IMR-90 (cell line): ENCODE measurements at regions not wholly inside any gene's neighbourhood (a gene's known extent, or its start where the extent isn't known, plus 50 kb on each side); places are given as distances from the start of the nearest gene placed in this dataset.
A peak's percentile ranks its signal among the peaks of the same experiment; 100 is the strongest.

ENCODE experiments used
- ATAC-seq: fragments of 200-7000 bp; cut with Tn5 transposase; 2 replicates; pipeline ENCODE4 v1.9.1; 2020; ENCODE audit warnings: low read depth, mild to moderate bottlenecking, moderate library complexity
- BruUV-seq: library from RNA; stranded (reverse); fragments of 400-500 nt; replicated peaks from 2 replicates; lab custom pipeline; 2021; lab: Mats Ljungman, UMichigan
- CTCF ChIA-PET: fragments of 300-600 bp; formaldehyde crosslinking; extraction: SDS; loops from one replicate; lab custom pipeline; 2021; ENCODE audit warnings: antibody characterized with exemption; lab: Yijun Ruan, JAX
- POLR2A ChIA-PET: fragments of 300-600 bp; sonication (Branson Sonifier 250); formaldehyde crosslinking; loops from one replicate; lab custom pipeline; 2022; ENCODE audit warnings: antibody characterized with exemption; ENCODE audit not compliant: unreplicated experiment; lab: Charles Lee
- DNase-seq: peaks from one replicate; pipeline ENCODE4 v3.0.0; 2013
- H2AFZ ChIP-seq: replicated peaks from 2 replicates; pipeline ENCODE3; 2013; ENCODE audit warnings: low read length, mild to moderate bottlenecking; ENCODE audit not compliant: poor library complexity
- H2AK5ac ChIP-seq: 2 replicates; pipeline ENCODE4 v1.6.1; 2013; ENCODE audit warnings: low read depth, low read length, inconsistent platforms
- H2AK9ac ChIP-seq: replicated peaks from 2 replicates; pipeline ENCODE3; 2013; ENCODE audit warnings: mild to moderate bottlenecking, low read depth, low read length, moderate library complexity; ENCODE audit not compliant: poor library complexity
- H2BK120ac ChIP-seq: 2 replicates; pipeline ENCODE4 v1.6.1; 2013; ENCODE audit warnings: low read depth, low read length, inconsistent platforms
- H2BK15ac ChIP-seq: 3 replicates; pipeline ENCODE4 v1.6.1; 2013; ENCODE audit warnings: low read depth, low read length, inconsistent platforms
- H2BK20ac ChIP-seq: 2 replicates; pipeline ENCODE4 v1.6.1; 2013; ENCODE audit warnings: low read depth, mild to moderate bottlenecking, inconsistent platforms, low read length, moderate library complexity
- H2BK5ac ChIP-seq: 2 replicates; pipeline ENCODE4 v1.6.1; 2013; ENCODE audit warnings: mild to moderate bottlenecking, low read depth, low read length, inconsistent platforms; ENCODE audit not compliant: poor library complexity, severe bottlenecking
- H3K14ac ChIP-seq: replicated peaks from 2 replicates; pipeline ENCODE4 v1.6.1; 2013; ENCODE audit warnings: low read depth, low read length, inconsistent platforms
- H3K18ac ChIP-seq: 2 replicates; pipeline ENCODE4 v1.6.1; 2013; ENCODE audit warnings: low read depth, low read length, control low read depth
- H3K23ac ChIP-seq: 2 replicates; pipeline ENCODE4 v1.6.1; 2013; ENCODE audit warnings: low read depth, low read length, inconsistent platforms
- H3K27ac ChIP-seq: 2 replicates; pipeline ENCODE4 v1.5.1; 2013; ENCODE audit warnings: mild to moderate bottlenecking, control low read depth, low read length; ENCODE audit not compliant: insufficient read depth
- H3K27me3 ChIP-seq: 2 replicates; pipeline ENCODE4 v1.6.1; 2013; ENCODE audit warnings: low read length; ENCODE audit not compliant: control insufficient read depth, insufficient read depth
- H3K36me3 ChIP-seq: 2 replicates; pipeline ENCODE4 v1.6.1; 2013; ENCODE audit warnings: low read length, mixed read lengths; ENCODE audit not compliant: control insufficient read depth, insufficient read depth
- H3K4ac ChIP-seq: 2 replicates; pipeline ENCODE4 v1.6.1; 2013; ENCODE audit warnings: low read depth, low read length, inconsistent platforms
- H3K4me1 ChIP-seq: 2 replicates; pipeline ENCODE4 v1.6.1; 2013; ENCODE audit warnings: low read length, mixed read lengths; ENCODE audit not compliant: control insufficient read depth, insufficient read depth
- H3K4me2 ChIP-seq: 2 replicates; pipeline ENCODE4 v1.6.1; 2013; ENCODE audit warnings: low read depth, mild to moderate bottlenecking, control low read depth, low read length, moderate library complexity
- H3K4me3 ChIP-seq: 2 replicates; pipeline ENCODE4 v1.5.1; 2013; ENCODE audit warnings: low read depth, mild to moderate bottlenecking, control low read depth, low read length, moderate library complexity; ENCODE audit not compliant: insufficient read depth
- H3K56ac ChIP-seq: 2 replicates; pipeline ENCODE4 v1.6.1; 2013; ENCODE audit warnings: low read length, inconsistent platforms; ENCODE audit not compliant: insufficient read depth; ENCODE audit errors: extremely low read depth
- H3K79me1 ChIP-seq, 2 experiments: 2 replicates each; pipeline ENCODE4 v1.6.1; 2013; ENCODE audit warnings: low read length in 2 of 2, inconsistent platforms in 1 of 2, low read depth in 1 of 2
- H3K9ac ChIP-seq: 2 replicates; pipeline ENCODE4 v1.6.1; 2013; ENCODE audit warnings: low read depth, low read length, control low read depth
- H3K9me1 ChIP-seq: 2 replicates; pipeline ENCODE4 v1.6.1; 2013; ENCODE audit warnings: low read length, inconsistent platforms; ENCODE audit not compliant: insufficient read depth
- H3K9me3 ChIP-seq: 2 replicates; pipeline ENCODE4 v1.6.1; 2013; ENCODE audit warnings: low read length; ENCODE audit not compliant: control insufficient read depth, insufficient read depth
- H4K20me1 ChIP-seq: 2 replicates; pipeline ENCODE4 v1.6.1; 2013; ENCODE audit warnings: low read length, inconsistent platforms; ENCODE audit not compliant: insufficient read depth
- H4K5ac ChIP-seq: 2 replicates; pipeline ENCODE4 v1.6.1; 2013; ENCODE audit warnings: mild to moderate bottlenecking, low read depth, low read length, control low read depth
- H4K8ac ChIP-seq, 2 experiments: 2 replicates each; pipeline ENCODE4 v1.6.1; 2013; ENCODE audit warnings: low read depth in 2 of 2, low read length in 2 of 2, control low read depth in 1 of 2, inconsistent platforms in 1 of 2
- H4K91ac ChIP-seq: 2 replicates; pipeline ENCODE4 v1.6.1; 2013; ENCODE audit warnings: low read depth, low read length, inconsistent platforms; ENCODE audit not compliant: insufficient read depth
- BHLHE40 ChIP-seq: fragments of 150-350 bp; IDR thresholded peaks from 2 replicates; pipeline ENCODE4 v1.6.1; 2016; ENCODE audit warnings: mild to moderate bottlenecking, low read depth, low read length
- CHD1 ChIP-seq: IDR thresholded peaks from 2 replicates; pipeline ENCODE4 v1.6.1; 2012; ENCODE audit warnings: low read depth, low read length, improper control_type of control experiment
- FOS ChIP-seq: fragments of 150-350 bp; IDR thresholded peaks from 2 replicates; pipeline ENCODE4 v1.6.1; 2016; ENCODE audit warnings: low read depth, low read length
- RCOR1 ChIP-seq: IDR thresholded peaks from 2 replicates; pipeline ENCODE4 v1.6.1; 2012; ENCODE audit warnings: mild to moderate bottlenecking, low read length, improper control_type of control experiment; ENCODE audit not compliant: insufficient replicate concordance
- RFX5 ChIP-seq: IDR thresholded peaks from 2 replicates; pipeline ENCODE4 v1.8.0; 2012; ENCODE audit warnings: low read depth, mild to moderate bottlenecking, low read length, moderate library complexity
- WGBS, 2 experiments: methylation state at CpG; one replicate each; pipeline versions ENCODE4 v1.1.5 to v1.1.7; 2013; ENCODE audit warnings: missing lambda C conversion rate in 2 of 2; ENCODE audit not compliant: insufficient read length in 1 of 2; ENCODE audit errors: extremely low coverage in 2 of 2; 5-methylcytosine and 5-hydroxymethylcytosine counted together
- dilution Hi-C: fragments of 300-500 bp; cut with HindIII; formaldehyde crosslinking; loops from one replicate; pipeline ENCODE4 v1.14.3; 2018; ENCODE audit warnings: low sequenced_read_pairs; ENCODE audit not compliant: unreplicated experiment
- in situ Hi-C: fragments of 300-500 bp; cut with MboI; formaldehyde crosslinking; loops from 3 replicates; pipeline ENCODE4 v1.14.3; 2019; ENCODE audit warnings: low sequenced_read_pairs, inconsistent platforms, mixed read lengths
- intact Hi-C: fragments of 100-400 bp; cut with micrococcal nuclease; formaldehyde crosslinking; loops from 2 replicates; pipeline ENCODE4 v1.10.0; 2022

DNA sequence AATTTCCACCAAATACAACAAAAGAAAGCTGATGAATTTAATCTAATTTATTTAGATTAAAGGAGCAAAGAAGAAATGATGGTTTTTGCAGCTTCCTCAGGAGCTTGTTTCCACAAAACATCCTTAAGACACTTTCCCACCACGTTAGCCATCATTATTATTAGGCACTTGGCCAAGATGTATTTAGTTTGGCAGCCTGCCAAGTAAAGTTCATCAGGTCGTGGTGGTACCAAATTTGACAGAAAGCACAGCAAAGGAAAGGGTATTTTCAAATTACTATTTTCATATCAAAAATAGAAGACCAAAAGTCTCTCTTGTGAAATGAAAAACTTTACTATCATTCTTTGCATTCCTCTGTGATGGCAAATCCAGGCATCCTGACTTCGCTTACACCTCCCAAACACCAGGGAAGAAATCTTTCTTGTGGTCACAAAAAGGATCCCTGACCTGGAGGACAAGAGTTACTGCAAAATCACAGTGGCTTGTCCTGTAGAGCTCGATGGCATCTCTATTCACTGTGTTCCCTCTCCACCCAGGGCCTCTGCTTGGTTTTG lies 123.1 kb upstream of the INHBA start:
- no TSS peak for BruUV-seq
- no CpG with 5 or more reads among the region's 4 CpGs for WGBS, 2 experiments
- dilution Hi-C loops = no loop called here
- intact Hi-C loops = no loop called here
- DNase-seq = peak; percentile 28
- peak overlapping the region in 1 of 2 experiments; percentile 74; a peak in 1 of 4 replicates for H4K8ac ChIP-seq
- no peak overlapping the region for H3K56ac ChIP-seq
- peaks cover 8% of the 10 kb centered on the region for H3K9me1 ChIP-seq
- H4K5ac ChIP-seq = no peak overlapping the region
- peak; percentile 62 for ATAC-seq
- H3K23ac ChIP-seq = 0 out of 2 replicates have a peak overlapping the region, but pooled peaks have one; percentile 51
- H4K20me1 ChIP-seq = no peaks in the 10 kb centered on the region
- H3K27me3 ChIP-seq = no peaks in the 10 kb centered on the region
- H2AK9ac ChIP-seq = no peak overlapping the region
- H3K36me3 ChIP-seq = no peaks in the 10 kb centered on the region
- H3K4me1 ChIP-seq = peaks cover 13% of the 10 kb centered on the region
- peak overlapping the region; percentile 67 for H3K14ac ChIP-seq
- in situ Hi-C loops = no loop called here
- H3K4me2 ChIP-seq = no peak overlapping the region
- peak overlapping the region; percentile 64 for H4K91ac ChIP-seq
- peak overlapping the region; percentile 59 for H2AFZ ChIP-seq
- no peaks in the 10 kb centered on the region for H3K9me3 ChIP-seq
- H3K27ac ChIP-seq = no peak overlapping the region
- no peak for TF ChIP-seq RFX5
- no peak for TF ChIP-seq FOS
- no peak for TF ChIP-seq RCOR1
- no peak for TF ChIP-seq CHD1
- TF ChIP-seq BHLHE40 = no peak
- no peaks in the 10 kb centered on the region for H3K79me1 ChIP-seq
- ChIA-PET CTCF (no interaction called here), POLR2A (no interaction called here)
- H3K9ac ChIP-seq = no peak overlapping the region
- peak overlapping the region; percentile 33; the same call in 1 of the 3 replicates for H2BK15ac ChIP-seq
- peak overlapping the region; percentile 87 for H2BK120ac ChIP-seq
- H2AK5ac ChIP-seq = peak overlapping the region; percentile 65
- peak overlapping the region; percentile 85 for H3K4ac ChIP-seq
- H2BK20ac ChIP-seq = peak overlapping the region; percentile 92
- no peak overlapping the region for H3K18ac ChIP-seq
- no peak overlapping the region for H3K4me3 ChIP-seq
- H2BK5ac ChIP-seq = no peak overlapping the region
